Keratinocyte (primary cell): ENCODE measurements at regions not wholly inside any gene's neighbourhood (a gene's known extent, or its start where the extent isn't known, plus 50 kb on each side); places are given as distances from the start of the nearest gene placed in this dataset.
"Not testable (repeated sequence)": the region's sequence is repeated elsewhere in the genome, so short reads cannot be mapped to it uniquely, and the experiment has no call there.

ENCODE experiments used
- DNase-seq: peaks from one replicate; pipeline ENCODE4 v3.0.0-alpha.2; 2011; ENCODE audit warnings: low read depth, missing footprints, low spot score
- FAIRE-seq: peaks from 2 replicates; lab custom pipeline; 2011; peaks lifted over from hg19 to GRCh38; lab: Jason Lieb, UNC
- H2AFZ ChIP-seq: 2 replicates; pipeline ENCODE4 v1.6.0; 2012; ENCODE audit warnings: low read length, control low read depth, inconsistent platforms; ENCODE audit not compliant: control insufficient read depth
- H3K27ac ChIP-seq: 2 replicates; pipeline ENCODE4 v1.5.1; 2011; ENCODE audit warnings: low read length; ENCODE audit not compliant: control insufficient read depth, insufficient read depth
- H3K27me3 ChIP-seq: 3 replicates; pipeline ENCODE4 v1.6.0; 2011; ENCODE audit warnings: low read length; ENCODE audit not compliant: control insufficient read depth, insufficient read depth; ENCODE audit errors: extremely low read depth
- H3K36me3 ChIP-seq, 2 experiments: 2 replicates in 1 of 2; 3 replicates in 1 of 2; pipeline ENCODE4 v1.5.1; 2011; ENCODE audit warnings: low read length in 2 of 2, mild to moderate bottlenecking in 1 of 2; ENCODE audit not compliant: control insufficient read depth in 2 of 2, insufficient read depth in 2 of 2; ENCODE audit errors: extremely low read depth in 1 of 2
- H3K4me1 ChIP-seq: 3 replicates; pipeline ENCODE4 v1.5.1; 2011; ENCODE audit warnings: low read length; ENCODE audit not compliant: control insufficient read depth, insufficient read depth; ENCODE audit errors: extremely low read depth
- H3K4me2 ChIP-seq: 3 replicates; pipeline ENCODE4 v1.6.0; 2011; ENCODE audit warnings: low read depth, low read length; ENCODE audit not compliant: control insufficient read depth, insufficient read depth; ENCODE audit errors: extremely low read depth
- H3K4me3 ChIP-seq, 3 experiments: fragments of 200-600 bp in 1 of 3; sonication (generic) in 1 of 3; 2 replicates in 2 of 3; 3 replicates in 1 of 3; pipeline ENCODE4 v1.5.1; 2011 to 2016; ENCODE audit warnings: low read length in 3 of 3, mild to moderate bottlenecking in 3 of 3, control low read depth in 2 of 3, inconsistent platforms in 1 of 3, low read depth in 1 of 3, mixed read lengths in 1 of 3, mixed run types in 1 of 3, moderate library complexity in 1 of 3; ENCODE audit not compliant: control insufficient read depth in 2 of 3, insufficient read depth in 2 of 3; ENCODE audit errors: extremely low read depth in 1 of 3
- H3K79me2 ChIP-seq: 2 replicates; pipeline ENCODE4 v1.6.0; 2012; ENCODE audit warnings: low read length; ENCODE audit not compliant: control insufficient read depth, insufficient read depth
- H3K9ac ChIP-seq: 3 replicates; pipeline ENCODE4 v1.6.0; 2011; ENCODE audit warnings: low read length; ENCODE audit not compliant: control insufficient read depth, insufficient read depth; ENCODE audit errors: extremely low read depth
- H3K9me1 ChIP-seq: 3 replicates; pipeline ENCODE4 v1.6.0; 2011; ENCODE audit warnings: low read length; ENCODE audit not compliant: control insufficient read depth, insufficient read depth; ENCODE audit errors: extremely low read depth
- H3K9me3 ChIP-seq: 2 replicates; pipeline ENCODE4 v1.5.1; 2012; ENCODE audit warnings: low read depth, low read length; ENCODE audit not compliant: control insufficient read depth
- H4K20me1 ChIP-seq: 3 replicates; pipeline ENCODE4 v1.6.0; 2011; ENCODE audit warnings: low read length; ENCODE audit not compliant: control insufficient read depth, insufficient read depth; ENCODE audit errors: extremely low read depth
- EZH2 ChIP-seq: IDR thresholded peaks from one replicate; pipeline ENCODE4 v1.6.1; 2012; ENCODE audit warnings: inconsistent platforms, mild to moderate bottlenecking, low read length, moderate library complexity
- dilution Hi-C: fragments of 300-500 bp; cut with MboI; formaldehyde crosslinking; loops from one replicate; pipeline ENCODE4 v1.7.0; 2020; ENCODE audit warnings: low sequenced_read_pairs; ENCODE audit not compliant: extremely low pct_ligation_motif_present
- TF ChIP-seq, protein P1 (sequence below), 3 experiments: IDR thresholded peaks in 1 of 3; conservative IDR thresholded peaks in 1 of 3; optimal IDR thresholded peaks in 1 of 3; 2 replicates in 2 of 3; 3 replicates in 1 of 3; pipeline versions ENCODE3 to v1.5.1; 2011; ENCODE audit warnings: low read length in 3 of 3, mild to moderate bottlenecking in 3 of 3, moderate library complexity in 2 of 3, control low read depth in 1 of 3, inconsistent platforms in 1 of 3; ENCODE audit not compliant: insufficient read depth in 2 of 3; ENCODE audit errors: extremely low read depth in 1 of 3

DNA sequence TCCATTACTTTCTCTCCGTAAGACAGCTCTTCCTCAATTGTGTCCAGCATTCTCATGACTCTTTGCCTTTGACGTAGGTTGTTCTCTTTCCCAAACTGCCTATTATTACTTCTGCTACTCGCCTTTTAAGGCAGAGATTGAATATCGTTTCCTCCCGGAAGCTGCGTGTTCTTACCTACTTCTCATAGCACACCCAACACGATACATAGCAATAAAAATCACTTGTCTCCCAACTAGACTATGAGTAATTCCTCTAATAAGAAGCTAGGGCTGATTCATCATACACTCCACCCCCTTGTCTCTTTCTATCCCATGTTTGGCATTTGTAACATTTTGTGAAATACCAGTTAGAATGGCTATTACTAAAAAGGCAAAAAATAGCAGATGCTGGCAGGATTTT is 55.8 kb upstream of the SGIP1 start:
- dilution Hi-C loops = no loop called here
- no peaks in the 10 kb centered on the region for H3K9me3 ChIP-seq
- H2AFZ ChIP-seq = no peak overlapping the region
- no peak overlapping the region for H3K9ac ChIP-seq
- no peaks in the 10 kb centered on the region for H4K20me1 ChIP-seq
- no peak overlapping the region for H3K27ac ChIP-seq
- no peaks in the 10 kb centered on the region for H3K79me2 ChIP-seq
- no peak for TF ChIP-seq EZH2
- TF ChIP-seq, protein P1, sequence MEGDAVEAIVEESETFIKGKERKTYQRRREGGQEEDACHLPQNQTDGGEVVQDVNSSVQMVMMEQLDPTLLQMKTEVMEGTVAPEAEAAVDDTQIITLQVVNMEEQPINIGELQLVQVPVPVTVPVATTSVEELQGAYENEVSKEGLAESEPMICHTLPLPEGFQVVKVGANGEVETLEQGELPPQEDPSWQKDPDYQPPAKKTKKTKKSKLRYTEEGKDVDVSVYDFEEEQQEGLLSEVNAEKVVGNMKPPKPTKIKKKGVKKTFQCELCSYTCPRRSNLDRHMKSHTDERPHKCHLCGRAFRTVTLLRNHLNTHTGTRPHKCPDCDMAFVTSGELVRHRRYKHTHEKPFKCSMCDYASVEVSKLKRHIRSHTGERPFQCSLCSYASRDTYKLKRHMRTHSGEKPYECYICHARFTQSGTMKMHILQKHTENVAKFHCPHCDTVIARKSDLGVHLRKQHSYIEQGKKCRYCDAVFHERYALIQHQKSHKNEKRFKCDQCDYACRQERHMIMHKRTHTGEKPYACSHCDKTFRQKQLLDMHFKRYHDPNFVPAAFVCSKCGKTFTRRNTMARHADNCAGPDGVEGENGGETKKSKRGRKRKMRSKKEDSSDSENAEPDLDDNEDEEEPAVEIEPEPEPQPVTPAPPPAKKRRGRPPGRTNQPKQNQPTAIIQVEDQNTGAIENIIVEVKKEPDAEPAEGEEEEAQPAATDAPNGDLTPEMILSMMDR (optimal IDR thresholded peaks at IDR 0.05 in 1 of 3, IDR thresholded peaks at IDR 0.05 in 1 of 3, conservative IDR thresholded peaks at IDR 0.05 in 1 of 3; ENCODE audit: extremely low read depth in 1 of 3, insufficient read depth in 2 of 3, low read length in 3 of 3) = no peak
- DNase-seq (no peak), FAIRE-seq (peak; percentile 51)
- peaks cover 3% of the 10 kb centered on the region for H3K4me1 ChIP-seq
- H3K9me1 ChIP-seq = no peaks in the 10 kb centered on the region
- H3K4me2 ChIP-seq = no peak overlapping the region
- no peak overlapping the region for H3K4me3 ChIP-seq
- no peaks in the 10 kb centered on the region for H3K36me3 ChIP-seq
- no peaks in the 10 kb centered on the region for H3K27me3 ChIP-seq

DNA sequence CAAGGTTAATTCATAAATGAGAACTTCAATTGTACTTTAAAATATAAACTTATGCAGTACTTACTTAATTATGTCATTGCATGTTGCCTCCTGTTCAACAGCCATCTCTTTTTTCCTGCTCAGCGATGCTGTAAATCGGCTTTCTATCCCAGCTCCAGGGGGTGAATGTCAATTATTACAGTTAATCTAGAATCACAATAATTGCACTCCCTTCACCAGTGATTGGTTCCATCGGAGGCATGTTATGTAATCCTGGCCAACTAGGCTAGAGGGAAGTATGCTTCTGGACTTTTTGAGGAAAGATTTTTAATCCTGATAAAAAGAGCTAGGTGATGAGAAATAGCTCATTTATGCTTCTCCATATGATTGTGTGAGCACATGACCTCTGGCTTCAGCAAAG is 53.8 kb upstream of the SGIP1 start:
- FAIRE-seq = peak; percentile 60
- Histone ChIP-seq H3K36me3 (no peaks in the 10 kb centered on the region), H3K9me3 (no peaks in the 10 kb centered on the region), H3K4me1 (peaks cover 3% of the 10 kb centered on the region), H3K4me3 (no peak overlapping the region), H3K4me2 (peak overlapping the region; percentile 30), H3K27me3 (no peaks in the 10 kb centered on the region), H3K79me2 (no peaks in the 10 kb centered on the region), H3K9me1 (no peaks in the 10 kb centered on the region), H3K9ac (no peak overlapping the region), H3K27ac (peak overlapping the region; percentile 40), H2AFZ (peak overlapping the region; percentile 16), H4K20me1 (no peaks in the 10 kb centered on the region)
- dilution Hi-C loops = no loop called here
- no peak for DNase-seq
- TF ChIP-seq, protein P1 (optimal IDR thresholded peaks at IDR 0.05 in 1 of 3, IDR thresholded peaks at IDR 0.05 in 1 of 3, conservative IDR thresholded peaks at IDR 0.05 in 1 of 3; ENCODE audit: extremely low read depth in 1 of 3, insufficient read depth in 2 of 3, low read length in 3 of 3) = no peak
- TF ChIP-seq EZH2 = no peak

DNA sequence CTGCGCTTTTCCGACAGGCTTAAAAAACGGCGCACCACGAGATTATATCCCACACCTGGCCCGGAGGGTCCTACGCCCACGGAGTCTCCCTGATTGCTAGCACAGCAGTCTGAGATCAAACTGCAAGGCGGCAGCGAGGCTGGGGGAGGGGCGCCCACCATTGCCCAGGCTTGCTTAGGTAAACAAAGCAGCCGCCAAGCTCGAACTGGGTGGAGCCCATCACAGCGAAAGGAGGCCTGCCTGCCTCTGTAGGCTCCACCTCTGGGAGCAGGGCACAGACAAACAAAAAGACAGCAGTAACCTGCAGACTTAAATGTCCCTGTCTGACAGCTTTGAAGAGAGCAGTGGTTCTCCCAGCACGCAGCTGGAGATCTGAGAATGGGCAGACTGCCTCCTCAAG is 52.7 kb upstream of the SGIP1 start:
- H3K79me2 ChIP-seq, H3K27ac ChIP-seq, H4K20me1 ChIP-seq, H3K4me3 ChIP-seq, dilution Hi-C loops, H3K9me3 ChIP-seq, H3K9ac ChIP-seq, H3K9me1 ChIP-seq, H3K36me3 ChIP-seq, DNase-seq, H3K4me2 ChIP-seq, H3K27me3 ChIP-seq, FAIRE-seq, H3K4me1 ChIP-seq, H2AFZ ChIP-seq: not testable (repeated sequence)
